Sigmoid colon (tissue), 3 donors: ENCODE measurements at regions not wholly inside any gene's neighbourhood (a gene's known extent, or its start where the extent isn't known, plus 50 kb on each side); places are given as distances from the start of the nearest gene placed in this dataset.
"Not testable (repeated sequence)": the region's sequence is repeated elsewhere in the genome, so short reads cannot be mapped to it uniquely, and the experiment has no call there.

Experiments used
- CTCF ChIP-seq, 4 experiments: fragments of 450-650 bp in 3 of 4; fragments of 200-600 bp in 1 of 4; IDR thresholded peaks; one replicate each; pipeline ENCODE4 v1.5.1; 2016 to 2019; ENCODE audit warnings: antibody characterized with exemption in 4 of 4, mild to moderate bottlenecking in 3 of 4, moderate library complexity in 2 of 4
- POLR2A ChIP-seq, 2 donors: fragments of 450-650 bp; IDR thresholded peaks; one replicate each; pipeline ENCODE4 v1.6.1; 2016; ENCODE audit warnings: antibody characterized with exemption in 2 of 2, mild to moderate bottlenecking in 2 of 2, moderate library complexity in 2 of 2

GRCh38 chr15:77895145-77895544, 182.4 kb downstream of the TBC1D2B start:
- not testable (repeated sequence) for TF ChIP-seq CTCF, POLR2A (IDR thresholded peaks at IDR 0.05)
